Lower lobe of right lung (tissue), 2 donors: ENCODE measurements at regions not wholly inside any gene's neighbourhood (a gene's known extent, or its start where the extent isn't known, plus 50 kb on each side); places are given as distances from the start of the nearest gene placed in this dataset.

Experiments
- ATAC-seq, 2 donors: fragments of 200-7000 bp; cut with Tn5 transposase; one replicate each; pipeline ENCODE4 v1.9.1; 2020 to 2022; ENCODE audit warnings: mild to moderate bottlenecking in 2 of 2, moderate library complexity in 2 of 2
- DNase-seq: peaks from one replicate; pipeline ENCODE4 v3.0.0-alpha.2; 2020
- H3K27ac ChIP-seq: fragments of 200-600 bp; one replicate; pipeline ENCODE4 v1.8.0; 2022
- H3K27me3 ChIP-seq: fragments of 200-600 bp; one replicate; pipeline ENCODE4 v1.8.0; 2022; ENCODE audit warnings: low read depth
- H3K36me3 ChIP-seq: fragments of 200-600 bp; one replicate; pipeline ENCODE4 v1.8.0; 2022; ENCODE audit warnings: mild to moderate bottlenecking
- H3K4me1 ChIP-seq: fragments of 200-600 bp; one replicate; pipeline ENCODE4 v1.8.0; 2022
- H3K4me3 ChIP-seq: fragments of 200-600 bp; one replicate; pipeline ENCODE4 v1.8.0; 2022; ENCODE audit warnings: mild to moderate bottlenecking
- H3K9me3 ChIP-seq: fragments of 200-600 bp; one replicate; pipeline ENCODE4 v1.8.0; 2022
- CTCF ChIP-seq: fragments of 200-600 bp; IDR thresholded peaks from one replicate; pipeline ENCODE4 v1.8.0; 2022; ENCODE audit warnings: antibody characterized with exemption, mild to moderate bottlenecking
- intact Hi-C: fragments of 100-400 bp; cut with DNase I; formaldehyde crosslinking; loops from one replicate; pipeline ENCODE4 v1.11.0; 2022
- donor health status: DM: no; HTN: yes; CAD: no; lungs with severe emphysema.

DNA sequence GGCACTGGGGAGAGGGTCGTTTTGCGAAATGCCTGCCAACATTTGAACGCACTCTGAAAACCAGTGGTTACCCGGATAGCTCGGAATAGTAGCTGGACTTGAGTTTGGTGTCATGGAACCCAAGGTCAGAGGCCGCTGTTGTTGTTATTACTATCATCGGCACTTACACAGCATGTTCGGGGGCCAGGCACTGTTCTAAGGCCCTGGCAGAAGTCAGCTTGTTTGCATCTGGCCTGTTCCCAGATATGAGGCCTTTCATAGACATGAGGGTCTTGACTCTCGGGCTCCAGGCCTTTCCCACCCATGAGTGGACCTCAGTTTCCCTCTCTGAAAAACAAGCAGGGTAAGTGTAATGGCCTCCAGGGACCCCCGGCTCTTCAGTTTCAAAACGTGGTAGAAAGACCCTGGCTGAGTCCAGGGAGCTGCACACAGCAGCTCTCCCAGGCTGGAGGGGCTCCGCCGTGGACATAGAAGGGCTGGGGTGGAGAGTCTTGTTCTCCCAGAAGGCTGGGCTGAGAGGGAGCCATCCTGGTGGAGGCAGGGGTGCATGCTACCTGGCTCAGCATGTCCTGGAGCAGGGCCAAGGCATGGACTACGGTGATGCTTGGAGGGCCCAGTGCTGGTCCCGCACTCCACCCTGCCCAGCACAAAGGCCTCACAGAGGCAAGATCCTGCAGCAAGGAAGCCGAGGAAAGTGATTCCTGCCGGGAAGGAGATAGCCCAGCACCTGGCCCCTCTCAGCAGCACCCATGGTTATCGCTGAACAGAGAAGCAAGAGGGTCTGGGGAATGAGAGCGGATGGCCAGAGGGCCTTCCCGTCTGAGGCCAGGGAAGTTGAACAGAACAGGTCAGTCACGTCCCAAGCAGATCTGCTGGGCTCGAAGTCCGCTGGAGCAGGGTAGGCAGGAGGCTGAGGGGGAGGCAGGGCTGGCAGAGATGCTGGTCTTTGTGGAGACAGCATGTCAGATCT, 63.5 kb upstream of the C14orf180 start:
- DNase-seq (no peak), ATAC-seq (no peak)
- Histone ChIP-seq H3K27ac (no peak overlapping the region), H3K4me1 (no peaks in the 10 kb centered on the region), H3K9me3 (no peaks in the 10 kb centered on the region), H3K36me3 (no peaks in the 10 kb centered on the region), H3K4me3 (no peak overlapping the region), H3K27me3 (peaks cover 14% of the 10 kb centered on the region)
- intact Hi-C loops = no loop called here
- no peak for TF ChIP-seq CTCF

DNA sequence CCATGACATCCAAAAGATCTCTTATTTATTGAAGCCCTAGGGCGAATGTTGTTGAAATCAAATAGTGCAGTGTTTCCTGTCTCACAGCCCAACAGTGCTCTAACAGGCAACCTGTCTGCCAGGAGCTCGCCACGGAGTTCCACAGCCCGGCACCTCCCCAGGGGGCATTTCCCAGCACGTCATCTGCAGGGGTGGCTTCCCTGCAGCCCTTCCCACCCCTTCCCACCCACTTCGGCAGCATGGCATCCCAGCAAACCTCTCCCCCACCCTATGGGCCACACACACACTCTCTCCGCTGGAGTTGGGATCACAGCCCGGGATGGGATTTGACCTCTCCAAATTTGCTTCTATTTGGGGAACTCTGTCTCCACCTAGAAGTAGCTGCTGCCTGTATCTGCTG, 62.7 kb upstream of the C14orf180 start:
- Histone ChIP-seq H3K9me3 (no peaks in the 10 kb centered on the region), H3K27me3 (peaks cover 14% of the 10 kb centered on the region), H3K27ac (no peak overlapping the region), H3K4me1 (no peaks in the 10 kb centered on the region), H3K4me3 (no peak overlapping the region), H3K36me3 (no peaks in the 10 kb centered on the region)
- TF ChIP-seq CTCF = no peak
- DNase-seq (no peak), ATAC-seq (no peak)
- intact Hi-C loops = no loop called here

DNA sequence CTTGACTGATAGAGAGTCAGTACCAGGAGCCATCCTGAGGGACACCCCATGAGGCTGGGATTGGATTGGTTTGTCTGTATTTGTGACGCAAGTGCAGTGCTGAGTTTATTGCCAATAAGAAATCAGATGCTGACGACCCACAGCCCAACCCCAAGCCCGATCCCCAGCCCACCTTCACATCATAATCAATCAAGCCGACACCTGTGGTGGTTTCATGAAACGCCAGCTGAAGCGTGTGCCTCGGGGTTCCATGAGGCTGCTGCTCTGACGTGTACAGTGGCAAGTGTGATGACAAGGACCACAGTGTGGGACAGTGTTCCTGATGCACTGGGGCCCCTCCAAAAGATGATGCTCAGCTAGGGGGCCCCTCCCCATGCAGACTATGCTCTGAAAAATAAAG, 62.1 kb upstream of the C14orf180 start:
- no peaks in the 10 kb centered on the region for H3K9me3 ChIP-seq
- H3K36me3 ChIP-seq = no peaks in the 10 kb centered on the region
- DNase-seq (no peak), ATAC-seq (no peak)
- no peak for TF ChIP-seq CTCF
- intact Hi-C loops = no loop called here
- no peaks in the 10 kb centered on the region for H3K4me1 ChIP-seq
- peaks cover 14% of the 10 kb centered on the region for H3K27me3 ChIP-seq
- H3K27ac ChIP-seq = no peak overlapping the region
- no peak overlapping the region for H3K4me3 ChIP-seq

DNA sequence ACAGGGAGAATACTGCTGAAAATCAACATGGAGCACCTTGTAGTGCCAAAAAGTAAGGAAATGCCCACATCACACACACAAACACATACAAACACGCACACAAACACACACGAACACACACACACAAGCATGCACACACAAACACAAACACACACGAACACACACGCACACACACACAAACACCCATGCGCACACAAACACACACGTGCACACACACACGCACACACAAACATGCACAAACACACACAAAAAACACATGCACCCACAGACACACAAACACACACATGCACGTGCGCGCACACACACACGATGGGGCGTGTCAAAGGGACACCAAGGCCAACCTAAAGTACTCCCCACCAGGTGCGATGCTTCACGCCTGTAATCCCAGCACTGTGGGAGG, 61.7 kb upstream of the C14orf180 start:
- TF ChIP-seq CTCF = no peak
- intact Hi-C loops = no loop called here

GRCh38 chr14:104518659-104519350, 60.8 kb upstream of the C14orf180 start:
- TF ChIP-seq CTCF = no peak
- no peak for DNase-seq

More for the DNA sequence above, 61.7 kb upstream of the C14orf180 start:
- Histone ChIP-seq H3K36me3 (no peaks in the 10 kb centered on the region), H3K9me3 (no peaks in the 10 kb centered on the region), H3K4me3 (no peak overlapping the region), H3K27ac (no peak overlapping the region), H3K27me3 (peaks cover 14% of the 10 kb centered on the region), H3K4me1 (no peaks in the 10 kb centered on the region)
- ATAC-seq (no peak), DNase-seq (no peak)

More at GRCh38 chr14:104518659-104519350, 60.8 kb upstream of the C14orf180 start:
- H3K27me3 ChIP-seq = peaks cover 14% of the 10 kb centered on the region
- intact Hi-C loops = no loop called here
- no peaks in the 10 kb centered on the region for H3K9me3 ChIP-seq
- no peak for ATAC-seq
- no peaks in the 10 kb centered on the region for H3K36me3 ChIP-seq
- no peak overlapping the region for H3K4me3 ChIP-seq
- H3K4me1 ChIP-seq = no peaks in the 10 kb centered on the region
- H3K27ac ChIP-seq = no peak overlapping the region
